BLaER1 treated with 17β-estradiol and CSF1 and Interleukin-3, amounts not matched to agents 10 nM and 100 nM (cell line): ENCODE measurements at regions not wholly inside any gene's neighbourhood (a gene's known extent, or its start where the extent isn't known, plus 50 kb on each side); places are given as distances from the start of the nearest gene placed in this dataset.

ENCODE experiments used
- H3K27ac ChIP-seq, 11 experiments: shearing (Covaris generic); formaldehyde crosslinking; 2 replicates each; pipeline ENCODE4 v1.8.1; 2022
- H3K27me3 ChIP-seq, 11 experiments: shearing (Covaris generic); formaldehyde crosslinking; 2 replicates each; pipeline ENCODE4 v1.8.1; 2022
- H3K36me3 ChIP-seq, 11 experiments: shearing (Covaris generic); formaldehyde crosslinking; 2 replicates each; pipeline ENCODE4 v1.8.1; 2022
- H3K4me1 ChIP-seq, 10 experiments: shearing (Covaris generic); formaldehyde crosslinking; 2 replicates each; pipeline ENCODE4 v1.8.1; 2022
- H3K4me2 ChIP-seq, 11 experiments: shearing (Covaris generic); formaldehyde crosslinking; 2 replicates each; pipeline ENCODE4 v1.8.1; 2022
- H3K4me3 ChIP-seq, 10 experiments: shearing (Covaris generic); formaldehyde crosslinking; 2 replicates each; pipeline ENCODE4 v1.8.1; 2022
- H3K9ac ChIP-seq, 11 experiments: shearing (Covaris generic); formaldehyde crosslinking; 2 replicates each; pipeline ENCODE4 v1.8.1; 2022
- H3K9me3 ChIP-seq, 11 experiments: shearing (Covaris generic); formaldehyde crosslinking; replicated peaks in 1 of 11; 2 replicates each; pipeline ENCODE4 v1.8.1; 2022
- H4K20me1 ChIP-seq, 11 experiments: shearing (Covaris generic); formaldehyde crosslinking; 2 replicates each; pipeline ENCODE4 v1.8.1; 2022
- Cebpa-rat ChIP-seq, 11 experiments: shearing (Covaris generic); IDR thresholded peaks; 2 replicates each; pipeline ENCODE4 v1.8.1; 2022

GRCh38 chr11:101748572-101749344, 165.0 kb upstream of the TRPC6 start:
- Histone ChIP-seq H3K4me3 (no peak overlapping the region), H3K27ac (no peak overlapping the region), H3K4me1 (peaks cover 0 to 17% (median 0%) of the 10 kb centered on the region in 10 experiments; a peak in 3 of 20 replicates), H3K9me3 (no peaks in the 10 kb centered on the region), H3K9ac (no peak overlapping the region), H3K4me2 (peak overlapping the region in 2 of 11 experiments; percentile 6 to 27; a peak in 2 of 22 replicates), H4K20me1 (no peaks in the 10 kb centered on the region), H3K27me3 (no peaks in the 10 kb centered on the region), H3K36me3 (no peaks in the 10 kb centered on the region)
- no peak for TF ChIP-seq Cebpa-rat (IDR thresholded peaks at IDR 0.05)

- no peak overlapping the region for H3K27ac ChIP-seq
- no peak overlapping the region for H3K9ac ChIP-seq
- no peaks in the 10 kb centered on the region for H3K27me3 ChIP-seq
- H4K20me1 ChIP-seq, result no peaks in the 10 kb centered on the region
- H3K9me3 ChIP-seq, result no peaks in the 10 kb centered on the region
- H3K4me1 ChIP-seq, result peaks cover 0 to 17% (median 0%) of the 10 kb centered on the region in 10 experiments; a peak in 3 of 20 replicates
- no peak overlapping the region for H3K4me3 ChIP-seq
- no peaks in the 10 kb centered on the region for H3K36me3 ChIP-seq
- TF ChIP-seq Cebpa-rat (IDR thresholded peaks at IDR 0.05), result no peak
- no peak overlapping the region for H3K4me2 ChIP-seq
Observed at GRCh38 chr11:101745756-101746155, 161.9 kb upstream of the TRPC6 start.

- Histone ChIP-seq H3K9me3 (no peaks in the 10 kb centered on the region), H4K20me1 (no peaks in the 10 kb centered on the region), H3K4me1 (peaks cover 0 to 5% (median 0%) of the 10 kb centered on the region in 10 experiments; a peak in 3 of 20 replicates), H3K4me2 (no peak overlapping the region), H3K4me3 (no peak overlapping the region), H3K27me3 (no peaks in the 10 kb centered on the region), H3K36me3 (no peaks in the 10 kb centered on the region), H3K9ac (no peak overlapping the region), H3K27ac (no peak overlapping the region)
- TF ChIP-seq Cebpa-rat (IDR thresholded peaks at IDR 0.05), result no peak
Observed at GRCh38 chr11:101743828-101744227, 160.0 kb upstream of the TRPC6 start.

DNA sequence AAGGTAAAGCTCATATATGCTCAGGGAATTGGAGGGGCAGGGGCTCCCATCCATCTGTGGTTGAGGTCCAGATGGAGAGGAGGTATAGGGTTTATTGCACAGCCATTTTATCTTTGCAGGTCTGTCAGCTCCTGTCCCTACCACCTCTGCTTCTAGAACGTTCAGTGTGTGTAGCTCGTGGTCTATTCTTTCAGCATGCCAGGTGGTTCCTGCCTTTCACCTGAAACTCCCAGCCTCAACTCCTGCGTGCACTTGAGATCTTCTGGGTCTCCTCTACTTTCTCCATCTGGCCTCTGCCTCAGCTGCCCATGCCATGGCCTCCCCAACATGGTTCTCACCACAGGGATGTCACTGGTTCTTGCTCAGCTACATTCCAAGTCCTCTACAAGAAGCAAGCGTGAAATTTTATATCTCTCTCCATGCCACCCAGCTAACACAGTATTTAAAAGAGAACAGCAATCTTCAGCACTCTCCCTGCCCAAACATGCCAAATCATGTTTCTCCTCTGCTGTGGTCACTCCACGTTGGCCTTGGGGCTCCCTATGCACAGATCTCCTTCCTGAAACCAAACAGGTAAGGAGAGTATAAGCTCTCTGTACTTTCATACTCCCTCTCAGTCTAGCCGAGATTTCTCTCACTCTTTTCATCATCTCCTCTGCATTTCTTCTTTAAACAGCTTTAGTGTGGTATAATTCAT, 157.8 kb upstream of the TRPC6 start:
- no peaks in the 10 kb centered on the region; a peak in 1 of 20 replicates for H3K4me1 ChIP-seq
- no peak for TF ChIP-seq Cebpa-rat (IDR thresholded peaks at IDR 0.05)
- H3K4me2 ChIP-seq, result no peak overlapping the region
- no peaks in the 10 kb centered on the region for H3K36me3 ChIP-seq
- no peaks in the 10 kb centered on the region for H3K9me3 ChIP-seq
- H3K4me3 ChIP-seq, result no peak overlapping the region
- H3K27ac ChIP-seq, result no peak overlapping the region
- no peak overlapping the region for H3K9ac ChIP-seq
- no peaks in the 10 kb centered on the region for H4K20me1 ChIP-seq
- H3K27me3 ChIP-seq, result no peaks in the 10 kb centered on the region

DNA sequence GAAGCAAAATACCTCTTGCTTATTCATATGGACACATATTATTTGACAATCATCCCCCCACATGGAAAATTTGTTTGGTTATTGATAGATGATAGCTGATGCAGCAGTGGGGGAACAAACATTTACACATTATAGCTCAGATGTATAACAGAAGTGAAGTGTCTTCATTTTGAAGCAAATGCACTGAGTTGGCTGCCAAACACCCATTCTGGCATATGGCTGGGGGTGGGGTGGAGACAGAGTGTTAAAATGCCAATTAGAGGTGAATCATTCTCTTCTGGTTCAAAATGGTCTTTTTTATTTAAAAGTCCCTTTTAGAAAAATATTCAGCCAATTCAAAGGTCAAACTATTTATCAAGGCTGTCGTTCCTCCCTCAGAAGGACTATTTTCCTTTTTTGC, 157.3 kb upstream of the TRPC6 start:
- Histone ChIP-seq H3K27ac (no peak overlapping the region), H3K36me3 (no peaks in the 10 kb centered on the region), H3K4me3 (no peak overlapping the region), H3K4me2 (no peak overlapping the region), H3K9ac (no peak overlapping the region), H3K27me3 (no peaks in the 10 kb centered on the region), H3K4me1 (no peaks in the 10 kb centered on the region; a peak in 1 of 20 replicates), H4K20me1 (no peaks in the 10 kb centered on the region), H3K9me3 (no peaks in the 10 kb centered on the region)
- no peak for TF ChIP-seq Cebpa-rat (IDR thresholded peaks at IDR 0.05)

GRCh38 chr11:101738452-101738851, 154.6 kb upstream of the TRPC6 start:
- Histone ChIP-seq H3K27ac (no peak overlapping the region), H3K4me3 (no peak overlapping the region), H3K36me3 (no peaks in the 10 kb centered on the region), H3K27me3 (no peaks in the 10 kb centered on the region), H3K9me3 (no peaks in the 10 kb centered on the region), H4K20me1 (no peaks in the 10 kb centered on the region), H3K9ac (no peak overlapping the region), H3K4me2 (no peak overlapping the region), H3K4me1 (no peaks in the 10 kb centered on the region)
- TF ChIP-seq Cebpa-rat (IDR thresholded peaks at IDR 0.05), result no peak

DNA sequence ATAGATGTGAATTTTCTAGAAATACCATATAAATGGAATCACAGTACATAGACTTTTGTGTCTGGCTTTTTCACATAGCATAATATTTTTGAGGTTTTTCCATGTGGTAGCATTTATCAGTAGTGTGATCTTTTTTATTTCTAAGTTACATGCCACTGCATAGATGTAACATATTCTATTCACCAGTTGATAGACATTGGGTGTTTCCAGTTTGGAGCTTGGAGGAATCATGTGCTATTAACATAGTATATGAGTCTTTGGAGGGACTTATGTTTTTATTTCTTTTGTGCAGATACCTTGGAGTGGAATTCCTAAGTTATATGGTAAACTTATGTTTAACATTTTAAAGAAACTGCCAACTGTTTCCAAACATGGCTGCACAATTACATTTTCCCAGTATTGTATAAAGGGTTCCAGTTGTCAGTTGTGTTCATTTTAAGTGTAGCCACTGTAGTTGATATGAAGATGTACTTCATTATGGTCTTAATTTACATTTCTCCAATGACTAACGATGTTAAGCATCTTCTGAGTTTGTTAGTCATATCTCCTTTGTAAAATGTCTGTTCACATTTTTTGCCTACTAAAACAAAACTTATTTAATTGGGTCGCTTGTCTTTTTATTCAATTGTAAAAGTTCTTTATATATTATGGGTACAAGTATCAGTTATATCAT, 145.7 kb upstream of the TRPC6 start:
- Histone ChIP-seq H3K27me3 (no peaks in the 10 kb centered on the region), H3K4me2 (no peak overlapping the region), H4K20me1 (no peaks in the 10 kb centered on the region), H3K9me3 (no peaks in the 10 kb centered on the region), H3K36me3 (no peaks in the 10 kb centered on the region), H3K27ac (no peak overlapping the region), H3K4me1 (no peaks in the 10 kb centered on the region), H3K4me3 (no peak overlapping the region), H3K9ac (no peak overlapping the region)
- TF ChIP-seq Cebpa-rat (IDR thresholded peaks at IDR 0.05), result no peak

GRCh38 chr11:101727451-101727850, 143.6 kb upstream of the TRPC6 start:
- Histone ChIP-seq H3K9ac (no peak overlapping the region), H3K27ac (no peak overlapping the region), H3K36me3 (no peaks in the 10 kb centered on the region), H3K4me2 (no peak overlapping the region), H3K4me3 (no peak overlapping the region), H3K9me3 (no peaks in the 10 kb centered on the region), H3K4me1 (no peaks in the 10 kb centered on the region), H3K27me3 (no peaks in the 10 kb centered on the region), H4K20me1 (no peaks in the 10 kb centered on the region)
- no peak for TF ChIP-seq Cebpa-rat (IDR thresholded peaks at IDR 0.05)

- H3K4me1 ChIP-seq, result no peaks in the 10 kb centered on the region
- no peaks in the 10 kb centered on the region for H4K20me1 ChIP-seq
- no peak overlapping the region for H3K4me2 ChIP-seq
- no peak for TF ChIP-seq Cebpa-rat (IDR thresholded peaks at IDR 0.05)
- no peaks in the 10 kb centered on the region for H3K36me3 ChIP-seq
- no peaks in the 10 kb centered on the region for H3K9me3 ChIP-seq
- H3K27me3 ChIP-seq, result no peaks in the 10 kb centered on the region
- no peak overlapping the region for H3K9ac ChIP-seq
- H3K27ac ChIP-seq, result no peak overlapping the region
- no peak overlapping the region for H3K4me3 ChIP-seq
Observed at GRCh38 chr11:101726988-101727387, 143.2 kb upstream of the TRPC6 start.
